BJ (cell line): ENCODE measurements at regions not wholly inside any gene's neighbourhood (a gene's known extent, or its start where the extent isn't known, plus 50 kb on each side); places are given as distances from the start of the nearest gene placed in this dataset.

Experiments
- CTCF ChIA-PET: fragments of 350-600 bp; formaldehyde crosslinking; extraction: SDS; loops from one replicate; lab custom pipeline; 2021; ENCODE audit warnings: antibody characterized with exemption, inconsistent platforms; lab: Yijun Ruan, JAX
- POLR2A ChIA-PET: fragments of 300-600 bp; sonication (Branson Sonifier 250); formaldehyde crosslinking; extraction: SDS; loops from one replicate; lab custom pipeline; 2021; ENCODE audit warnings: antibody characterized with exemption; lab: Charles Lee
- DNase-seq: peaks from one replicate; pipeline ENCODE4 v3.0.0-alpha.2; 2011; ENCODE audit warnings: low read depth
- H3K27me3 ChIP-seq: 2 replicates; pipeline ENCODE4 v1.6.0; 2011; ENCODE audit warnings: low read length; ENCODE audit not compliant: control insufficient read depth, insufficient read depth
- H3K36me3 ChIP-seq: 2 replicates; pipeline ENCODE4 v1.5.1; 2011; ENCODE audit warnings: low read length; ENCODE audit not compliant: control insufficient read depth, insufficient read depth
- H3K4me3 ChIP-seq: 2 replicates; pipeline ENCODE4 v1.5.1; 2011; ENCODE audit warnings: low read depth, mild to moderate bottlenecking, control low read depth, low read length
- TF ChIP-seq, protein P1 (sequence below): IDR thresholded peaks from 2 replicates; pipeline ENCODE4 v1.5.1; 2011; ENCODE audit warnings: low read depth, mild to moderate bottlenecking, control low read depth, inconsistent platforms, low read length, moderate library complexity; ENCODE audit not compliant: insufficient read depth

DNA sequence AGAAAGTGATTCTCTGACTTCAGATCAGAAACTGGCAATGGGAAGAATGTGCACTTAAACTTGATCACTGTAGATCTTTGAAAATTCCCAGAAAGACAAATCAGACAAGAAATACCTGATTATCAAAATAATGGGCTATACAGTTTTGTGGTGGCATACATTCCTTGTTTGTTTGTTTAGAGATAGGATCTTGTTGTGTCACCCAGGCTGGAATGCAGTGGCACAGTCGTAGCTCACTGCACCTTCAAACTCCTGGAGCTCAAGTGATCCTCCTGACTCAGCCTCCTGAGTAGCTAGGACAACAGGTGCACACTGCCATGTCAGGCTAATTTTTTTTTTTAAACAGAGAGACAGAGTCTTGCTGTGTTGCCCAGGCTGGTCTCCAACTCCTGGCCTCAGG lies 81.0 kb upstream of the SPRY1 start:
- TF ChIP-seq, protein P1, sequence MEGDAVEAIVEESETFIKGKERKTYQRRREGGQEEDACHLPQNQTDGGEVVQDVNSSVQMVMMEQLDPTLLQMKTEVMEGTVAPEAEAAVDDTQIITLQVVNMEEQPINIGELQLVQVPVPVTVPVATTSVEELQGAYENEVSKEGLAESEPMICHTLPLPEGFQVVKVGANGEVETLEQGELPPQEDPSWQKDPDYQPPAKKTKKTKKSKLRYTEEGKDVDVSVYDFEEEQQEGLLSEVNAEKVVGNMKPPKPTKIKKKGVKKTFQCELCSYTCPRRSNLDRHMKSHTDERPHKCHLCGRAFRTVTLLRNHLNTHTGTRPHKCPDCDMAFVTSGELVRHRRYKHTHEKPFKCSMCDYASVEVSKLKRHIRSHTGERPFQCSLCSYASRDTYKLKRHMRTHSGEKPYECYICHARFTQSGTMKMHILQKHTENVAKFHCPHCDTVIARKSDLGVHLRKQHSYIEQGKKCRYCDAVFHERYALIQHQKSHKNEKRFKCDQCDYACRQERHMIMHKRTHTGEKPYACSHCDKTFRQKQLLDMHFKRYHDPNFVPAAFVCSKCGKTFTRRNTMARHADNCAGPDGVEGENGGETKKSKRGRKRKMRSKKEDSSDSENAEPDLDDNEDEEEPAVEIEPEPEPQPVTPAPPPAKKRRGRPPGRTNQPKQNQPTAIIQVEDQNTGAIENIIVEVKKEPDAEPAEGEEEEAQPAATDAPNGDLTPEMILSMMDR = no peak
- no peak for DNase-seq
- Histone ChIP-seq H3K27me3 (no peaks in the 10 kb centered on the region), H3K36me3 (no peaks in the 10 kb centered on the region), H3K4me3 (no peak overlapping the region)
- CTCF ChIA-PET = interaction anchor here (0.6 to 1.7 kb wide), 3 partner anchors 10 to 189 kb away, joined by 3 to 4 read pairs (median 3); no protein-coding TSS in a partner anchor
- POLR2A ChIA-PET = no interaction called here

DNA sequence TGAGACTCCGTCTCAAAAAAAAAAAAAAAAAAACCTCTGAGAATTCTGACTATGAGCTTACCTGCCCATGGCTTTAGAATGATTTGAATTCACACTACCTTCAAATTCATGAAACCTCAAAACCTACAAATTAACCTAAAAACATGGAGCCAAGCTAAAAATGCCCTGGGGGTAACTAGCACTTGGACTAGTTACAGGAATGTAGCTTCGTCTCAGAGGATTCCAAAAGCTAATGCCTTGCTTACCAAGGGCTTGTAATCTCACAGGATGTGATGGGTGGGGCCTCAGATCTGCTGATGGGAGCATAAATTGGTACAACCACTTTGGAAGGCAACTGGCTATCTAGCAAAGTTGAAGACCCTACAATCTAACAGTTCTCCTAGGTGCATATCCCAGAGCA lies 79.4 kb upstream of the SPRY1 start:
- Histone ChIP-seq H3K4me3 (no peak overlapping the region), H3K27me3 (no peaks in the 10 kb centered on the region), H3K36me3 (no peaks in the 10 kb centered on the region)
- ChIA-PET POLR2A (no interaction called here), CTCF (interaction anchor here (0.7 to 1.7 kb wide), 4 partner anchors 8 to 190 kb away, joined by 3 to 4 read pairs (median 3); no protein-coding TSS in a partner anchor)
- DNase-seq = no peak
- TF ChIP-seq, protein P1 = no peak

DNA sequence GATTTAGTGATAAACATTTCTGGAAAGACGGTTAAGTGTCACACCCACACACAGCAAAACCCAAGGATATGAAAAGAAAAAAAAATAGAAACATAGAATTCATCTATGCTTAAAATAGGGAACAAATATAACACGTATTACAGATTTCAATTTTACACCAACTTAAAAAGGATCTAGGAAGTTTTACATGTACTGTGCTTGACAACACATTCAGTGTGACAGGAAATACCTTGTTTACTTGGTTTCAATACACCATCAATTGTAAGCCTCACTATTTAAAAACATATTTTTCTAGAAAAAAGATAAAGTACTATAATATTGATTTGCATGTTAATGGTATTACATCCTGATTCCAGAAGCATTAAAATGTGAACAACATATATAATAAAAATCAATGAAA lies 77.0 kb upstream of the SPRY1 start:
- no peaks in the 10 kb centered on the region for H3K36me3 ChIP-seq
- ChIA-PET POLR2A (no interaction called here), CTCF (no interaction called here)
- no peaks in the 10 kb centered on the region for H3K27me3 ChIP-seq
- TF ChIP-seq, protein P1 = no peak
- H3K4me3 ChIP-seq = no peak overlapping the region
- DNase-seq = no peak

DNA sequence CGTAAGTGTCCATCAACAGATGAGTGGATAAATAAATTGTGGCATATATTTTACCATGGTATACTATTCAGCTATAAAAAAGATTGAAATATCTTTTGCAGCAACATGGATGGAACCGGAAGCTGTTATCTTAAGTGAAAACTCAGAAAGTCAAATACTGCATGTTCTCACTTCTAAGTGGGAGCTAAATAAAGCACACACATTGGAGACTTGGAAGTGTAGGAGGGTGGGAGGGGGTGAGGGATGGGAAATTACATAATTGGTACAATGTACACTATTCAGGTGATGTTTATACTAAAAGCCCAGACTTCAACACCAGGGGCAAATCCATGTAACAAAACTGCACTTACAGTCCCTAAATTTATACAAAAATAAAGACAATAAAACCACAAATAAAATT lies 72.6 kb upstream of the SPRY1 start:
- DNase-seq = no peak
- ChIA-PET CTCF (no interaction called here), POLR2A (no interaction called here)
- TF ChIP-seq, protein P1 = no peak
- no peak overlapping the region for H3K4me3 ChIP-seq
- H3K36me3 ChIP-seq = no peaks in the 10 kb centered on the region
- H3K27me3 ChIP-seq = no peaks in the 10 kb centered on the region

DNA sequence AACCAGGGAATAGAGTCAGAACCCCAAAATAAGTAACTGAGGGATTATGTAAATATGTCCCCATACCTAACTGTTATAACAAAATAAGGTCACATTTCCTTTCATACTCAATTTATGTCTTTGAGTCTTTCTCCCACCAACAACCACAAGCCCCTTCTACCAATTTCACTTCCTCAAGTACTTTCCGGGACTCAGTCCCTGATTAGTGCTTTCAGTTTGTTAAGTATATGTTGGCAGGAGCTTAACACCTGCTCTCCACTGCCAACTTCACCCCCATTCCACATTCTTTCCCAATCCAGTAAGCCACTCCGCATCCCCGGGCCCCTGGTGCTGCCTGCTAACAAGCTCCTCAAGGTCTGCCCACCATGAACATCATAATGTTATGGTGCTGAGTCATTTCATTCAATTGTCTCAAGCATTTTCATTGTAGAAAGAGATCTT lies 71.3 kb upstream of the SPRY1 start:
- POLR2A ChIA-PET = no interaction called here

More for the DNA sequence above, 71.3 kb upstream of the SPRY1 start:
- H3K4me3 ChIP-seq = no peak overlapping the region
- CTCF ChIA-PET = interaction anchor here (1.0 kb wide), 1 partner anchor 8 kb away, joined by 3 read pairs; no protein-coding TSS in a partner anchor
- H3K36me3 ChIP-seq = no peaks in the 10 kb centered on the region
- DNase-seq = no peak
- H3K27me3 ChIP-seq = no peaks in the 10 kb centered on the region
- TF ChIP-seq, protein P1 = no peak
